Lung (tissue), 11 donors: ENCODE measurements at regions not wholly inside any gene's neighbourhood (a gene's known extent, or its start where the extent isn't known, plus 50 kb on each side); places are given as distances from the start of the nearest gene placed in this dataset.
A peak's percentile ranks its signal among the peaks of the same experiment; 100 is the strongest.

Source experiments
- ATAC-seq: fragments of 200-7000 bp; cut with Tn5 transposase; one replicate; pipeline ENCODE4 v1.9.1; 2020; ENCODE audit warnings: moderate number of reproducible peaks; ENCODE audit not compliant: insufficient read depth, low FRiP score
- DNase-seq, 3 donors: peaks; one replicate each; pipeline ENCODE4 v3.0.0-alpha.2; 2013 to 2017
- H3K27ac ChIP-seq, 2 donors: one replicate each; pipeline ENCODE4 v1.5.1; 2013; ENCODE audit warnings: mild to moderate bottlenecking in 2 of 2, moderate library complexity in 2 of 2, control low read depth in 1 of 2, inconsistent platforms in 1 of 2, low read depth in 1 of 2, low read length in 1 of 2
- H3K27me3 ChIP-seq, 3 donors: one replicate each; pipeline ENCODE4 v1.5.1; 2013; ENCODE audit warnings: low read length in 2 of 3; ENCODE audit not compliant: control insufficient read depth in 3 of 3, insufficient read depth in 3 of 3
- H3K36me3 ChIP-seq, 4 donors: one replicate each; pipeline ENCODE4 v1.5.1; 2013; ENCODE audit warnings: low read length in 4 of 4, mild to moderate bottlenecking in 1 of 4, moderate library complexity in 1 of 4; ENCODE audit not compliant: control insufficient read depth in 4 of 4, insufficient read depth in 4 of 4
- H3K4me1 ChIP-seq, 5 donors: one replicate each; pipeline ENCODE4 v1.5.1; 2013; ENCODE audit warnings: low read length in 5 of 5, mild to moderate bottlenecking in 2 of 5, moderate library complexity in 1 of 5; ENCODE audit not compliant: control insufficient read depth in 5 of 5, insufficient read depth in 5 of 5
- H3K4me3 ChIP-seq: one replicate; pipeline ENCODE4 v1.5.1; 2013; ENCODE audit warnings: mild to moderate bottlenecking, control low read depth, moderate library complexity
- H3K9ac ChIP-seq, 2 donors: one replicate each; pipeline ENCODE4 v1.5.1; 2013; ENCODE audit warnings: low read length in 2 of 2, control low read depth in 1 of 2; ENCODE audit not compliant: insufficient read depth in 1 of 2
- H3K9me3 ChIP-seq, 4 donors: one replicate each; pipeline ENCODE4 v1.5.1; 2013; ENCODE audit warnings: low read length in 3 of 4, mild to moderate bottlenecking in 1 of 4, moderate library complexity in 1 of 4; ENCODE audit not compliant: control insufficient read depth in 4 of 4, insufficient read depth in 3 of 4
- whole genome bisulfite sequencing, 2 donors: extraction: QIAGEN DNeasy Blood & Tissue Kit; methylation state at CpG; one replicate each; pipeline ENCODE4 v1.1.7; 2013; 5-methylcytosine and 5-hydroxymethylcytosine counted together
- TF ChIP-seq, protein P1 (sequence below): IDR thresholded peaks from 2 replicates; pipeline ENCODE4 v1.5.1; 2012; ENCODE audit warnings: mild to moderate bottlenecking; ENCODE audit errors: control extremely low read depth, extremely low read depth
- donor health status: control.
- donor health status: control.
- donor health status: Bipolar disorder and iron deficiency.
- donor health status: healthy.
- donor health status: DM: yes; HTN: yes; CAD: no.

DNA sequence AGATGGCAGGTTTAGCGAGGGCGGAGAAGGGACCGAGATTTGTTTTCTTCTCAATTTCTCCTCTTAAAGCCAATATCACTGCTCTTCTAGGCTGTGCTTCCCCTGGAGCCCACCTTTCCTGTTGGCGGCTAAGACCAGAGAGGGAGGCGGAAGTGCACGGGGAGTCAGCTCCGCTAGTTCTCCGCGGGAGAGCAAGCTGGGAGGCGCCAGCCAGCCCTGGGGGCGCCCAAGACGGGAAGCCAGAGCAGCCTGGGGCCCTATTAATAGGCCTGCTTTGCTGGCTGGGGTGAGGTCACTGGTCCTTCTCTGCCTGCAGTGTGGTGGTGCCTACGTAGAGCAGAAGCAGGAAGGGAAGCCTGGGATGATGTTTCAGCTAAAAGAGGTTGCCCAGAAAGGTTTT lies 61.6 kb downstream of the LSM5 start:
- TF ChIP-seq, protein P1, sequence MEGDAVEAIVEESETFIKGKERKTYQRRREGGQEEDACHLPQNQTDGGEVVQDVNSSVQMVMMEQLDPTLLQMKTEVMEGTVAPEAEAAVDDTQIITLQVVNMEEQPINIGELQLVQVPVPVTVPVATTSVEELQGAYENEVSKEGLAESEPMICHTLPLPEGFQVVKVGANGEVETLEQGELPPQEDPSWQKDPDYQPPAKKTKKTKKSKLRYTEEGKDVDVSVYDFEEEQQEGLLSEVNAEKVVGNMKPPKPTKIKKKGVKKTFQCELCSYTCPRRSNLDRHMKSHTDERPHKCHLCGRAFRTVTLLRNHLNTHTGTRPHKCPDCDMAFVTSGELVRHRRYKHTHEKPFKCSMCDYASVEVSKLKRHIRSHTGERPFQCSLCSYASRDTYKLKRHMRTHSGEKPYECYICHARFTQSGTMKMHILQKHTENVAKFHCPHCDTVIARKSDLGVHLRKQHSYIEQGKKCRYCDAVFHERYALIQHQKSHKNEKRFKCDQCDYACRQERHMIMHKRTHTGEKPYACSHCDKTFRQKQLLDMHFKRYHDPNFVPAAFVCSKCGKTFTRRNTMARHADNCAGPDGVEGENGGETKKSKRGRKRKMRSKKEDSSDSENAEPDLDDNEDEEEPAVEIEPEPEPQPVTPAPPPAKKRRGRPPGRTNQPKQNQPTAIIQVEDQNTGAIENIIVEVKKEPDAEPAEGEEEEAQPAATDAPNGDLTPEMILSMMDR = no peak
- ATAC-seq = no peak
- H3K4me3 ChIP-seq = no peak overlapping the region
- no peaks in the 10 kb centered on the region for H3K4me1 ChIP-seq
- H3K27ac ChIP-seq = no peak overlapping the region
- H3K27me3 ChIP-seq = peaks cover 8 to 18% (median 13%) of the 10 kb centered on the region in 3 donors
- H3K36me3 ChIP-seq = no peaks in the 10 kb centered on the region
- no peak for DNase-seq
- H3K9ac ChIP-seq = no peak overlapping the region
- WGBS, 2 donors = 7 to 8% methylated on average over 13 of the region's 13 CpGs
- H3K9me3 ChIP-seq = peaks cover 0 to 20% (median 1%) of the 10 kb centered on the region in 4 donors

DNA sequence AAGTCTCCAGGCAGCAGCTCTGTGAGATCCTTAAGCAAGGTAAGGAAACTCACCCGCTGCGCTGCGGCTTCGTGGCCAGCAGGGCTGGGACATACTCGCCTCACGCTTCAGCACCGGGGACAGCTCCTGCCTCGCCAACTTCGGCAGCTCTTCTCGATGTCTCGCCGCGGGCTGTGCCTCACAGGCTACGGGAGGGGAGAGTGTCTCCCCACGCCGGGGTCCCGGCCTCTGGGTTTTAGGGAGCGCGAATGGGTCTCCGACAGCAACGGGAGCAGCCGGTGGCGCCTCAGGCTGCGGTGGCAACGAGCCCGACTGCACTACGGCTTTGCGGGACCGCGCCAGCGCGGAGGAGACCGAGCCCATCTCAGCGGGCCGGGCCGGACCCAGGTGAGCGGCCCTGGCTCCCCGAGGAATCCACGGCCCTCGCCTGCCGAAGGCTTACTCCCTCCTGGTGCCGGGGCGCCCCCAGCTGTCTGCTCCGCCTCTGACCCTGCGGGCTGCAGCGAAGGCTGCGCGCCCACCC lies 62.4 kb downstream of the LSM5 start:
- TF ChIP-seq, protein P1 = no peak
- Histone ChIP-seq H3K27me3 (peaks cover 8 to 18% (median 11%) of the 10 kb centered on the region in 3 donors), H3K27ac (no peak overlapping the region), H3K4me1 (no peaks in the 10 kb centered on the region), H3K9me3 (peaks cover 0 to 20% (median 1%) of the 10 kb centered on the region in 4 donors), H3K9ac (no peak overlapping the region), H3K4me3 (no peak overlapping the region), H3K36me3 (no peaks in the 10 kb centered on the region)
- DNase-seq = peak; percentile 73 to 88 (median 83)
- ATAC-seq = no peak
- WGBS, 2 donors = 3 to 11% methylated on average over 39 to 48 of the region's 48 CpGs

- Histone ChIP-seq H3K9me3 (peaks cover 0 to 2% (median 0%) of the 10 kb centered on the region in 4 donors), H3K4me1 (no peaks in the 10 kb centered on the region), H3K9ac (no peak overlapping the region), H3K4me3 (no peak overlapping the region), H3K27me3 (peaks cover 0 to 4% (median 0%) of the 10 kb centered on the region in 3 donors), H3K27ac (no peak overlapping the region), H3K36me3 (no peaks in the 10 kb centered on the region)
- DNase-seq (no peak), ATAC-seq (no peak)
- TF ChIP-seq, protein P1 = no peak
- 79 to 82% methylated on average over 8 of the region's 8 CpGs for WGBS, 2 donors
Measured at GRCh38 chr7:32416846-32417245, 73.3 kb downstream of the LSM5 start.

DNA sequence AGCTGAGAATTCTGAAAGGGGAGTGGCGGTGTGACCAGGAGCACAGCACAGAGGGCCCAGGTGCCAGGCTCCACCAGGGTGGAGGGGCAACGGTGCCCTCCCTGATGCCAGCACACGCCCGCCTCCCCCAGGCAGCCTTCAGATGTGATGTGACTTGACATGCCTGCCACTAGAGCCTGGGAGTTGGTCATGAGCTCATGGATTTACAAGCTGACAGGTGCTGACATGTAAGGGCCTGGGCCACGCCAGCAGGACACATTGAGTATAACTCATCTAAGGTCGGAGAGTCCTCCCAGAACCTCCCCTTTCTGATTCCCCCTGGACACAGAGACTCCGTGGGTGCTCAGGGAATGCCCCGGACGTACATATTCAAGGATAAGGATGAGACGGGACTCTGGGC lies 74.2 kb downstream of the LSM5 start:
- H3K4me3 ChIP-seq = no peak overlapping the region
- TF ChIP-seq, protein P1 = no peak

More for the DNA sequence above, 74.2 kb downstream of the LSM5 start:
- Histone ChIP-seq H3K27me3 (peaks cover 0 to 4% (median 0%) of the 10 kb centered on the region in 3 donors), H3K9me3 (peaks cover 0 to 2% (median 0%) of the 10 kb centered on the region in 4 donors), H3K4me1 (no peaks in the 10 kb centered on the region), H3K36me3 (no peaks in the 10 kb centered on the region), H3K9ac (no peak overlapping the region), H3K27ac (no peak overlapping the region)
- ATAC-seq (no peak), DNase-seq (no peak)
- WGBS, 2 donors = 80 to 85% methylated on average over 10 of the region's 10 CpGs
